GM23338 (cell line): ENCODE measurements at regions not wholly inside any gene's neighbourhood (a gene's known extent, or its start where the extent isn't known, plus 50 kb on each side); places are given as distances from the start of the nearest gene placed in this dataset.

Source experiments
- ATAC-seq: fragments of 200-7000 bp; cut with Tn5 transposase; 3 replicates; pipeline ENCODE4 v1.9.1; 2020
- DNase-seq: peaks from one replicate; pipeline ENCODE4 v3.0.0-alpha.2; 2015; ENCODE audit warnings: low spot score
- H2AFZ ChIP-seq: fragments of 200-600 bp; sonication (generic); 2 replicates; pipeline ENCODE4 v1.8.0; 2016; ENCODE audit warnings: antibody characterized with exemption, mild to moderate bottlenecking, moderate library complexity
- H3F3A ChIP-seq: fragments of 200-600 bp; sonication (generic); replicated peaks from 2 replicates; pipeline ENCODE4 v1.8.0; 2017; ENCODE audit warnings: antibody characterized with exemption, mixed run types, low read depth
- H3K27ac ChIP-seq: fragments of 200-600 bp; sonication (generic); 2 replicates; pipeline ENCODE4 v1.6.1; 2016; ENCODE audit warnings: low read depth
- H3K27me3 ChIP-seq: fragments of 200-600 bp; sonication (generic); 2 replicates; pipeline ENCODE4 v1.8.0; 2016; ENCODE audit warnings: mild to moderate bottlenecking, mixed run types, moderate library complexity; ENCODE audit not compliant: insufficient read depth
- H3K36me3 ChIP-seq: fragments of 200-600 bp; sonication (generic); 2 replicates; pipeline ENCODE4 v1.8.0; 2016; ENCODE audit warnings: mild to moderate bottlenecking; ENCODE audit not compliant: insufficient read depth
- H3K4me1 ChIP-seq: fragments of 200-600 bp; sonication (generic); 2 replicates; pipeline ENCODE4 v1.8.0; 2016; ENCODE audit warnings: mild to moderate bottlenecking, moderate library complexity; ENCODE audit not compliant: insufficient read depth
- H3K4me2 ChIP-seq: fragments of 200-600 bp; sonication (generic); 2 replicates; pipeline ENCODE4 v1.7.1; 2017; ENCODE audit warnings: mixed run types
- H3K4me3 ChIP-seq: fragments of 200-600 bp; sonication (generic); 2 replicates; pipeline ENCODE4 v1.6.1; 2016; ENCODE audit warnings: mixed run types
- H3K79me2 ChIP-seq: fragments of 200-600 bp; sonication (generic); replicated peaks from 2 replicates; pipeline ENCODE4 v1.8.0; 2017; ENCODE audit warnings: mild to moderate bottlenecking; ENCODE audit not compliant: insufficient read depth
- H3K9me2 ChIP-seq: fragments of 200-600 bp; sonication (generic); 2 replicates; pipeline ENCODE4 v1.8.0; 2017; ENCODE audit not compliant: insufficient read depth
- H4K20me1 ChIP-seq: fragments of 200-600 bp; sonication (generic); replicated peaks from 2 replicates; pipeline ENCODE4 v1.8.0; 2017; ENCODE audit warnings: mild to moderate bottlenecking; ENCODE audit not compliant: insufficient read depth
- H3K27ac Mint-ChIP-seq: 2 replicates; pipeline ENCODE4 v1.8.0; 2020; ENCODE audit warnings: inconsistent platforms, mild to moderate bottlenecking, moderate library complexity, mixed read lengths
- H3K27me3 Mint-ChIP-seq: 3 replicates; pipeline ENCODE4 v1.8.0; 2022; ENCODE audit warnings: low read depth, mild to moderate bottlenecking, moderate library complexity, mixed read lengths, inconsistent platforms; ENCODE audit not compliant: insufficient read depth, poor library complexity
- H3K36me3 Mint-ChIP-seq: 3 replicates; pipeline ENCODE4 v1.8.0; 2021; ENCODE audit warnings: low read depth, mild to moderate bottlenecking, inconsistent platforms, moderate library complexity, mixed read lengths
- H3K4me1 Mint-ChIP-seq: 3 replicates; pipeline ENCODE4 v1.8.0; 2020; ENCODE audit warnings: mild to moderate bottlenecking, inconsistent platforms, mixed read lengths
- H3K4me3 Mint-ChIP-seq: 3 replicates; pipeline ENCODE4 v1.8.0; 2021; ENCODE audit warnings: moderate library complexity, mild to moderate bottlenecking, inconsistent platforms, mixed read lengths
- H3K9me3 Mint-ChIP-seq: 3 replicates; pipeline ENCODE4 v1.8.0; 2020; ENCODE audit warnings: moderate library complexity, mild to moderate bottlenecking, inconsistent platforms, mixed read lengths
- CREB1 ChIP-seq: fragments of 250-450 bp; sonication (Bioruptor Pico); IDR thresholded peaks from 2 replicates; pipeline ENCODE4 v1.5.0; 2020; ENCODE audit warnings: low read depth, mild to moderate bottlenecking, moderate library complexity
- EZH2 ChIP-seq: fragments of 200-600 bp; sonication (generic); IDR thresholded peaks from one replicate; pipeline ENCODE4 v1.8.0; 2017; ENCODE audit warnings: antibody characterized with exemption, mild to moderate bottlenecking, low read depth; ENCODE audit not compliant: unreplicated experiment
- EZH2phosphoT487 ChIP-seq: fragments of 200-600 bp; sonication (generic); IDR thresholded peaks from one replicate; pipeline ENCODE4 v1.8.1; 2018; ENCODE audit warnings: antibody characterized with exemption; ENCODE audit not compliant: unreplicated experiment
- JUNB ChIP-seq: IDR thresholded peaks from one replicate; pipeline ENCODE4 v1.6.1; 2016; ENCODE audit warnings: antibody characterized with exemption; ENCODE audit not compliant: unreplicated experiment
- NANOG ChIP-seq: IDR thresholded peaks from 2 replicates; pipeline ENCODE4 v1.6.1; 2016; ENCODE audit warnings: antibody characterized with exemption, borderline replicate concordance
- POLR2AphosphoS5 ChIP-seq: IDR thresholded peaks from 2 replicates; pipeline ENCODE4 v1.6.1; 2016; ENCODE audit warnings: antibody characterized with exemption, low read depth
- STAT1 ChIP-seq: IDR thresholded peaks from one replicate; pipeline ENCODE4 v1.6.1; 2016; ENCODE audit warnings: antibody characterized with exemption; ENCODE audit not compliant: unreplicated experiment
- ZNF114 ChIP-seq: fragments of 250-450 bp; sonication (Bioruptor Pico); IDR thresholded peaks from 2 replicates; pipeline ENCODE4 v1.5.0; 2020; ENCODE audit warnings: mild to moderate bottlenecking, moderate library complexity
- ZNF331 ChIP-seq: fragments of 250-450 bp; sonication (Bioruptor Pico); IDR thresholded peaks from 2 replicates; pipeline ENCODE4 v1.5.0; 2020; ENCODE audit warnings: low read depth, mild to moderate bottlenecking, moderate library complexity
- TF ChIP-seq, protein P1 (sequence below): fragments of 250-450 bp; sonication (Bioruptor Pico); IDR thresholded peaks from 2 replicates; pipeline ENCODE4 v1.5.0; 2020; ENCODE audit warnings: mild to moderate bottlenecking, moderate library complexity
- TF ChIP-seq, protein P2 (sequence below): IDR thresholded peaks from 2 replicates; pipeline ENCODE4 v1.6.1; 2016; ENCODE audit warnings: antibody characterized with exemption
- TF ChIP-seq, protein P3 (sequence below), 2 experiments: fragments of 200-600 bp in 1 of 2; sonication (generic) in 1 of 2; conservative IDR thresholded peaks; 2 replicates each; pipeline versions ENCODE4 v1.5.1 to v1.6.1; 2016 to 2017; ENCODE audit warnings: antibody characterized with exemption in 2 of 2, low read depth in 2 of 2, mild to moderate bottlenecking in 2 of 2, moderate library complexity in 1 of 2
- TF ChIP-seq, protein P4 (sequence below): IDR thresholded peaks from one replicate; pipeline ENCODE4 v1.6.1; 2018; ENCODE audit warnings: antibody characterized with exemption; ENCODE audit not compliant: unreplicated experiment

DNA sequence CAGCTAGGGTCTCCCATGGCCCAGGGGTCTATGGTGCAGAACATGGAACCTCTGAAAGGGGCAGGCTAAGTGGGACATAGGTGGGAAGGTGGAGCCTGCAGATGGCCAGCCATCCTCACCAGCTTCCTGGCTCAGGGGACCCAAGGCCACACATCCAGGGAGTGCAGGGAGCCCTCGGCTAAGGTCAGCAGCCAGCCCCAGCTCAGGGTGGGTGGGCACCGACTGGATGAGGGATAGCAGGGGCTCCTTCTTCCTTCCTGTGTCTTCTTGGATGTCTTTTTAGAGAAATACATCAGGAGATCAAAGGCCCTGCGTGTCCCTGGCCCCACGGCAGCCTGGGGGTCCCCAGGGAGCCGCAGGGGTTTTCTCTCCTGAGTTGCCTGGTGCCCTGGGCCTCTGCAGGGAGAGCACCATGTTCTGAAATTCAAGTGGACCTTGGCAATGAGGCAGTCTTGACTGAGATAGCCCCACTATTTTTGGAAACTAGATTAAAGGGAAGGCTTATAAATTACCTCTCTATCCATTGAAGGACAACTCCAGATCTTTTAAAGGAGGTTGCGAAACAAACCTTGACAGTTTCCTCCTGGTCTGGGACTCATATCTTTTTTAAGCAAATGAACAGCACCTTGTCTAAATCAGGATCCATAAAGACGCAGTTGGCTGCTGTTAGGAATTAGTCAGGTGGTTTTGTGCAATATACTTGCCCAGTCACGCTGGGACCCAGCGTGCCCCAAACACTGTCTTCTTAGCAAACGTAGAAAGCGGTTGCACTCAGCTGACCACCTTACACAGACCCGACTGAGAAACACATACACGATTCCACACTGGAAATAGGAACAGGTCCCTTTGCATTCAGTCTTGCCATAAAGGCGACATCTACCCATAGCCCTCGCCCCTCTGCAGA, 242.3 kb downstream of the TOMM20 start:
- DNase-seq (no peak), ATAC-seq (no peak)
- H3K9me3 Mint-ChIP-seq = no peaks in the 10 kb centered on the region
- H3K36me3 Mint-ChIP-seq = no peaks in the 10 kb centered on the region
- Histone ChIP-seq H2AFZ (no peak overlapping the region), H3K9me2 (no peaks in the 10 kb centered on the region), H3K36me3 (no peaks in the 10 kb centered on the region), H3K27ac (no peak overlapping the region), H3K27me3 (no peaks in the 10 kb centered on the region), H4K20me1 (no peaks in the 10 kb centered on the region), H3K79me2 (no peaks in the 10 kb centered on the region), H3F3A (no peaks in the 10 kb centered on the region), H3K4me3 (no peak overlapping the region), H3K4me1 (no peaks in the 10 kb centered on the region), H3K4me2 (no peak overlapping the region)
- TF ChIP-seq CREB1 (CRISPR knock-in tag) (no peak), POLR2AphosphoS5 (no peak), JUNB (no peak), STAT1 (no peak), ZNF331 (CRISPR knock-in tag) (no peak), EZH2 (no peak), NANOG (no peak), EZH2phosphoT487 (no peak), ZNF114 (CRISPR knock-in tag) (no peak)
- TF ChIP-seq, protein P1, sequence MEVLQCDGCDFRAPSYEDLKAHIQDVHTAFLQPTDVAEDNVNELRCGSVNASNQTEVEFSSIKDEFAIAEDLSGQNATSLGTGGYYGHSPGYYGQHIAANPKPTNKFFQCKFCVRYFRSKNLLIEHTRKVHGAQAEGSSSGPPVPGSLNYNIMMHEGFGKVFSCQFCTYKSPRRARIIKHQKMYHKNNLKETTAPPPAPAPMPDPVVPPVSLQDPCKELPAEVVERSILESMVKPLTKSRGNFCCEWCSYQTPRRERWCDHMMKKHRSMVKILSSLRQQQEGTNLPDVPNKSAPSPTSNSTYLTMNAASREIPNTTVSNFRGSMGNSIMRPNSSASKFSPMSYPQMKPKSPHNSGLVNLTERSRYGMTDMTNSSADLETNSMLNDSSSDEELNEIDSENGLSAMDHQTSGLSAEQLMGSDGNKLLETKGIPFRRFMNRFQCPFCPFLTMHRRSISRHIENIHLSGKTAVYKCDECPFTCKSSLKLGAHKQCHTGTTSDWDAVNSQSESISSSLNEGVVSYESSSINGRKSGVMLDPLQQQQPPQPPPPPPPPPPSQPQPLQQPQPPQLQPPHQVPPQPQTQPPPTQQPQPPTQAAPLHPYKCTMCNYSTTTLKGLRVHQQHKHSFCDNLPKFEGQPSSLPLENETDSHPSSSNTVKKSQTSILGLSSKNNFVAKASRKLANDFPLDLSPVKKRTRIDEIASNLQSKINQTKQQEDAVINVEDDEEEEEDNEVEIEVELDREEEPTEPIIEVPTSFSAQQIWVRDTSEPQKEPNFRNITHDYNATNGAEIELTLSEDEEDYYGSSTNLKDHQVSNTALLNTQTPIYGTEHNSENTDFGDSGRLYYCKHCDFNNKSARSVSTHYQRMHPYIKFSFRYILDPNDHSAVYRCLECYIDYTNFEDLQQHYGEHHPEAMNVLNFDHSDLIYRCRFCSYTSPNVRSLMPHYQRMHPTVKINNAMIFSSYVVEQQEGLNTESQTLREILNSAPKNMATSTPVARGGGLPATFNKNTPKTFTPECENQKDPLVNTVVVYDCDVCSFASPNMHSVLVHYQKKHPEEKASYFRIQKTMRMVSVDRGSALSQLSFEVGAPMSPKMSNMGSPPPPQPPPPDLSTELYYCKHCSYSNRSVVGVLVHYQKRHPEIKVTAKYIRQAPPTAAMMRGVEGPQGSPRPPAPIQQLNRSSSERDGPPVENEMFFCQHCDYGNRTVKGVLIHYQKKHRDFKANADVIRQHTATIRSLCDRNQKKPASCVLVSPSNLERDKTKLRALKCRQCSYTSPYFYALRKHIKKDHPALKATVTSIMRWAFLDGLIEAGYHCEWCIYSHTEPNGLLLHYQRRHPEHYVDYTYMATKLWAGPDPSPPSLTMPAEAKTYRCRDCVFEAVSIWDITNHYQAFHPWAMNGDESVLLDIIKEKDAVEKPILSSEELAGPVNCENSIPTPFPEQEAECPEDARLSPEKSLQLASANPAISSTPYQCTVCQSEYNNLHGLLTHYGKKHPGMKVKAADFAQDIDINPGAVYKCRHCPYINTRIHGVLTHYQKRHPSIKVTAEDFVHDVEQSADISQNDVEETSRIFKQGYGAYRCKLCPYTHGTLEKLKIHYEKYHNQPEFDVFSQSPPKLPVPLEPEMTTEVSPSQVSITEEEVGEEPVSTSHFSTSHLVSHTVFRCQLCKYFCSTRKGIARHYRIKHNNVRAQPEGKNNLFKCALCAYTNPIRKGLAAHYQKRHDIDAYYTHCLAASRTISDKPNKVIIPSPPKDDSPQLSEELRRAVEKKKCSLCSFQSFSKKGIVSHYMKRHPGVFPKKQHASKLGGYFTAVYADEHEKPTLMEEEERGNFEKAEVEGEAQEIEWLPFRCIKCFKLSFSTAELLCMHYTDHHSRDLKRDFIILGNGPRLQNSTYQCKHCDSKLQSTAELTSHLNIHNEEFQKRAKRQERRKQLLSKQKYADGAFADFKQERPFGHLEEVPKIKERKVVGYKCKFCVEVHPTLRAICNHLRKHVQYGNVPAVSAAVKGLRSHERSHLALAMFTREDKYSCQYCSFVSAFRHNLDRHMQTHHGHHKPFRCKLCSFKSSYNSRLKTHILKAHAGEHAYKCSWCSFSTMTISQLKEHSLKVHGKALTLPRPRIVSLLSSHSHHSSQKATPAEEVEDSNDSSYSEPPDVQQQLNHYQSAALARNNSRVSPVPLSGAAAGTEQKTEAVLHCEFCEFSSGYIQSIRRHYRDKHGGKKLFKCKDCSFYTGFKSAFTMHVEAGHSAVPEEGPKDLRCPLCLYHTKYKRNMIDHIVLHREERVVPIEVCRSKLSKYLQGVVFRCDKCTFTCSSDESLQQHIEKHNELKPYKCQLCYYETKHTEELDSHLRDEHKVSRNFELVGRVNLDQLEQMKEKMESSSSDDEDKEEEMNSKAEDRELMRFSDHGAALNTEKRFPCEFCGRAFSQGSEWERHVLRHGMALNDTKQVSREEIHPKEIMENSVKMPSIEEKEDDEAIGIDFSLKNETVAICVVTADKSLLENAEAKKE (CRISPR knock-in tag) = no peak
- TF ChIP-seq, protein P2, sequence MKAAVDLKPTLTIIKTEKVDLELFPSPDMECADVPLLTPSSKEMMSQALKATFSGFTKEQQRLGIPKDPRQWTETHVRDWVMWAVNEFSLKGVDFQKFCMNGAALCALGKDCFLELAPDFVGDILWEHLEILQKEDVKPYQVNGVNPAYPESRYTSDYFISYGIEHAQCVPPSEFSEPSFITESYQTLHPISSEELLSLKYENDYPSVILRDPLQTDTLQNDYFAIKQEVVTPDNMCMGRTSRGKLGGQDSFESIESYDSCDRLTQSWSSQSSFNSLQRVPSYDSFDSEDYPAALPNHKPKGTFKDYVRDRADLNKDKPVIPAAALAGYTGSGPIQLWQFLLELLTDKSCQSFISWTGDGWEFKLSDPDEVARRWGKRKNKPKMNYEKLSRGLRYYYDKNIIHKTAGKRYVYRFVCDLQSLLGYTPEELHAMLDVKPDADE = no peak
- TF ChIP-seq, protein P3, sequence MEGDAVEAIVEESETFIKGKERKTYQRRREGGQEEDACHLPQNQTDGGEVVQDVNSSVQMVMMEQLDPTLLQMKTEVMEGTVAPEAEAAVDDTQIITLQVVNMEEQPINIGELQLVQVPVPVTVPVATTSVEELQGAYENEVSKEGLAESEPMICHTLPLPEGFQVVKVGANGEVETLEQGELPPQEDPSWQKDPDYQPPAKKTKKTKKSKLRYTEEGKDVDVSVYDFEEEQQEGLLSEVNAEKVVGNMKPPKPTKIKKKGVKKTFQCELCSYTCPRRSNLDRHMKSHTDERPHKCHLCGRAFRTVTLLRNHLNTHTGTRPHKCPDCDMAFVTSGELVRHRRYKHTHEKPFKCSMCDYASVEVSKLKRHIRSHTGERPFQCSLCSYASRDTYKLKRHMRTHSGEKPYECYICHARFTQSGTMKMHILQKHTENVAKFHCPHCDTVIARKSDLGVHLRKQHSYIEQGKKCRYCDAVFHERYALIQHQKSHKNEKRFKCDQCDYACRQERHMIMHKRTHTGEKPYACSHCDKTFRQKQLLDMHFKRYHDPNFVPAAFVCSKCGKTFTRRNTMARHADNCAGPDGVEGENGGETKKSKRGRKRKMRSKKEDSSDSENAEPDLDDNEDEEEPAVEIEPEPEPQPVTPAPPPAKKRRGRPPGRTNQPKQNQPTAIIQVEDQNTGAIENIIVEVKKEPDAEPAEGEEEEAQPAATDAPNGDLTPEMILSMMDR (conservative IDR thresholded peaks at IDR 0.05; ENCODE audit: low read depth in 2 of 2) = no peak
- TF ChIP-seq, protein P4, sequence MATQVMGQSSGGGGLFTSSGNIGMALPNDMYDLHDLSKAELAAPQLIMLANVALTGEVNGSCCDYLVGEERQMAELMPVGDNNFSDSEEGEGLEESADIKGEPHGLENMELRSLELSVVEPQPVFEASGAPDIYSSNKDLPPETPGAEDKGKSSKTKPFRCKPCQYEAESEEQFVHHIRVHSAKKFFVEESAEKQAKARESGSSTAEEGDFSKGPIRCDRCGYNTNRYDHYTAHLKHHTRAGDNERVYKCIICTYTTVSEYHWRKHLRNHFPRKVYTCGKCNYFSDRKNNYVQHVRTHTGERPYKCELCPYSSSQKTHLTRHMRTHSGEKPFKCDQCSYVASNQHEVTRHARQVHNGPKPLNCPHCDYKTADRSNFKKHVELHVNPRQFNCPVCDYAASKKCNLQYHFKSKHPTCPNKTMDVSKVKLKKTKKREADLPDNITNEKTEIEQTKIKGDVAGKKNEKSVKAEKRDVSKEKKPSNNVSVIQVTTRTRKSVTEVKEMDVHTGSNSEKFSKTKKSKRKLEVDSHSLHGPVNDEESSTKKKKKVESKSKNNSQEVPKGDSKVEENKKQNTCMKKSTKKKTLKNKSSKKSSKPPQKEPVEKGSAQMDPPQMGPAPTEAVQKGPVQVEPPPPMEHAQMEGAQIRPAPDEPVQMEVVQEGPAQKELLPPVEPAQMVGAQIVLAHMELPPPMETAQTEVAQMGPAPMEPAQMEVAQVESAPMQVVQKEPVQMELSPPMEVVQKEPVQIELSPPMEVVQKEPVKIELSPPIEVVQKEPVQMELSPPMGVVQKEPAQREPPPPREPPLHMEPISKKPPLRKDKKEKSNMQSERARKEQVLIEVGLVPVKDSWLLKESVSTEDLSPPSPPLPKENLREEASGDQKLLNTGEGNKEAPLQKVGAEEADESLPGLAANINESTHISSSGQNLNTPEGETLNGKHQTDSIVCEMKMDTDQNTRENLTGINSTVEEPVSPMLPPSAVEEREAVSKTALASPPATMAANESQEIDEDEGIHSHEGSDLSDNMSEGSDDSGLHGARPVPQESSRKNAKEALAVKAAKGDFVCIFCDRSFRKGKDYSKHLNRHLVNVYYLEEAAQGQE = no peak
- no peak overlapping the region for H3K27ac Mint-ChIP-seq
- no peaks in the 10 kb centered on the region for H3K27me3 Mint-ChIP-seq
- no peak overlapping the region for H3K4me3 Mint-ChIP-seq
- H3K4me1 Mint-ChIP-seq = no peaks in the 10 kb centered on the region
